ENCODE measurements at regions not wholly inside any gene's neighbourhood (a gene's known extent, or its start where the extent isn't known, plus 50 kb on each side); places are given as distances from the start of the nearest gene placed in this dataset.

GRCh38 chr10:128627811-128628210 is 501.6 kb upstream of the MKI67 start:
- TF ChIP-seq POLR2A (IDR thresholded peaks at IDR 0.05) (no peak), CTCF (IDR thresholded peaks at IDR 0.05) (no peak)

All from lower leg skin (tissue), 3 donors.